Adipocyte (in vitro differentiated cells): ENCODE measurements at regions not wholly inside any gene's neighbourhood (a gene's known extent, or its start where the extent isn't known, plus 50 kb on each side); places are given as distances from the start of the nearest gene placed in this dataset.
"Not testable (repeated sequence)": the region's sequence is repeated elsewhere in the genome, so short reads cannot be mapped to it uniquely, and the experiment has no call there.

Experiments
- DNase-seq: peaks from one replicate; pipeline ENCODE4 v3.0.0-alpha.2; 2015; ENCODE audit warnings: low read depth
- H3K27me3 ChIP-seq: replicated peaks from 2 replicates; pipeline ENCODE4 v1.7.0; 2013; ENCODE audit warnings: mild to moderate bottlenecking, low read length, moderate library complexity; ENCODE audit not compliant: control insufficient read depth, insufficient read depth
- H3K36me3 ChIP-seq: 2 replicates; pipeline ENCODE4 v1.7.0; 2013; ENCODE audit warnings: low read length, mild to moderate bottlenecking, moderate library complexity; ENCODE audit not compliant: control insufficient read depth, insufficient read depth, severe bottlenecking
- H3K4me1 ChIP-seq: 2 replicates; pipeline ENCODE4 v1.7.0; 2013; ENCODE audit warnings: mild to moderate bottlenecking, low read length, moderate library complexity; ENCODE audit not compliant: control insufficient read depth, insufficient read depth
- H3K4me3 ChIP-seq: 2 replicates; pipeline ENCODE4 v1.7.0; 2013; ENCODE audit warnings: mild to moderate bottlenecking, low read length, moderate library complexity
- H3K9ac ChIP-seq: 2 replicates; pipeline ENCODE4 v1.7.0; 2013; ENCODE audit warnings: mild to moderate bottlenecking, low read length, moderate library complexity
- H3K9me3 ChIP-seq: 2 replicates; pipeline ENCODE4 v1.7.0; 2013; ENCODE audit warnings: mild to moderate bottlenecking, low read length, moderate library complexity; ENCODE audit not compliant: control insufficient read depth

GRCh38 chr1:163498391-163499330 lies 176.9 kb downstream of the NUF2 start:
- peaks cover 13% of the 10 kb centered on the region for H3K9me3 ChIP-seq
- not testable (repeated sequence) for H3K27me3 ChIP-seq, DNase-seq, H3K4me3 ChIP-seq, H3K4me1 ChIP-seq, H3K36me3 ChIP-seq, H3K9ac ChIP-seq

- H3K4me3 ChIP-seq, result no peak overlapping the region
- no peaks in the 10 kb centered on the region for H3K4me1 ChIP-seq
- peaks cover 5% of the 10 kb centered on the region for H3K9me3 ChIP-seq
- no peak overlapping the region for H3K9ac ChIP-seq
- DNase-seq, result no peak
- H3K36me3 ChIP-seq, result no peaks in the 10 kb centered on the region
- no peaks in the 10 kb centered on the region for H3K27me3 ChIP-seq
These were observed 182.7 kb downstream of the NUF2 start for GRCh38 chr1:163504331-163504978.

GRCh38 chr1:163509114-163509513 lies 187.4 kb downstream of the NUF2 start:
- no peaks in the 10 kb centered on the region for H3K4me1 ChIP-seq
- H3K9ac ChIP-seq, result no peak overlapping the region
- H3K4me3 ChIP-seq, result no peak overlapping the region
- H3K27me3 ChIP-seq, result no peaks in the 10 kb centered on the region
- DNase-seq, result no peak
- no peaks in the 10 kb centered on the region for H3K36me3 ChIP-seq
- H3K9me3 ChIP-seq, result peaks cover under 1% of the 10 kb centered on the region

DNA sequence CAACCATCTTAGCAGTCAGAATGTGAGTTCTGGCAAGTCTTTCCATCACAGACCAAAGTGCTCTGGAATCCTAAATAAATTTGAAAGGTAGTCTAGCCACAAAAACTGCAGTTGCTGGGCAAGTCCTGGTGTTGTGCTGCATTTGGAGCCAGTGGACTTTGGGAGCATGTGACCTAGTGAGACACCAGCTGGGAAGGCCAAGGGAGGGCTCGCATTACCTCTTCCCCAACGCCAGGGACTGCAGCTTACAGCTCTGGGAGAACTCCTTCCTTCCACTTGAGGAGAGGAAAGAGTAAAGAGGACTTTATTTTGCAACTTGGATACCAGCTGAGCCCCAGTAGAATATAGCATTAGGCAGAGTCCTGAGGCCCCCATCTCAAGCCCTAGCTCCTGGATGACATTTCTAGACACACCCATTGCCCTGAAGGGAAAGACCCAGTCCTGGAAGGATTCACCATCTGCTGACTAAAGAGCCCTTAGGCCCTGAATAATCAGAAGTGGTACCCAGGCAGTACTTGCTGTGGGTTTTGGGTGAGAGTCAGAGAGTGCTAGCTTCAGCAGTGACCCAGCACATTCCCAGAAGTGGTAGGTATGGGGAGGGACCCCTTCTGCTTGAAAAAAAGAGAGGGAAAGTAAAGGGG lies 190.7 kb downstream of the NUF2 start:
- DNase-seq, result no peak
- H3K4me1 ChIP-seq, result no peaks in the 10 kb centered on the region

DNA sequence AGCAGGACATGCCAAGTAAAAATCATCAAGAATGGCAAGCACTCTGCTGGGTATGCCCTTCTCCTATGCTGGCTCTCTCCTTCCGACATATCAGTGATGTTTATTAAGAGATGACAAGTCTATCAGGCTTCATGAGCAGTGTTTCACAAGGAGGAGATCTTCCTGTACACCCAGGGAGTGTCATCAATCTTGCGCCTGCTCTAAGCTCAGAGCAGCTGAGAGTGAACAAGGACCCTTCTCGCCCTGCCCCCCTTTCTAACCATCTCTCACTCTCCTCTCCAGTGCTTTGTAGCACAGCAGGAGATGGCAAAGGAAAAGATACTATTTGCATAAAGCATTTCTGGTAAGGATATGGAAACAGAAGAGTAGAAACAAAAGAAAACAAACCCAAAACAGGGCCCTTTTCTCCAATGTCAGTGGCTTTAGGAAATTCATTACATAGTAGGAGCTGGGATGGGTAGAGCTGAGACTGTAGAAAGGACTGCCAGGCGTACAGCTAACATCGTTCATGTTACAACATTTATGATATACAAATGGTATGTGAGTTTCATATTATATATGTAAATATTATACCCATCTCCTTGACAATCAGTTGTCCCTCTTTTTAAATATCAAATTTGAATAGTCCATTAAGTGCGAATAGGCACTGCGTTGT lies 201.7 kb downstream of the NUF2 start:
- DNase-seq, result no peak
- H3K36me3 ChIP-seq, result no peaks in the 10 kb centered on the region
- no peak overlapping the region for H3K9ac ChIP-seq
- no peak overlapping the region for H3K4me3 ChIP-seq
- H3K4me1 ChIP-seq, result no peaks in the 10 kb centered on the region
- H3K27me3 ChIP-seq, result no peaks in the 10 kb centered on the region
- H3K9me3 ChIP-seq, result no peaks in the 10 kb centered on the region

More for the DNA sequence above, 190.7 kb downstream of the NUF2 start:
- no peak overlapping the region for H3K4me3 ChIP-seq
- no peaks in the 10 kb centered on the region for H3K27me3 ChIP-seq
- H3K9ac ChIP-seq, result no peak overlapping the region
- peaks cover 5% of the 10 kb centered on the region for H3K9me3 ChIP-seq
- H3K36me3 ChIP-seq, result no peaks in the 10 kb centered on the region

GRCh38 chr1:163528710-163529348 lies 207.1 kb downstream of the NUF2 start:
- Histone ChIP-seq H3K4me3 (no peak overlapping the region), H3K4me1 (no peaks in the 10 kb centered on the region), H3K9ac (no peak overlapping the region), H3K36me3 (no peaks in the 10 kb centered on the region), H3K27me3 (no peaks in the 10 kb centered on the region), H3K9me3 (no peaks in the 10 kb centered on the region)
- peak; percentile 75 for DNase-seq

DNA sequence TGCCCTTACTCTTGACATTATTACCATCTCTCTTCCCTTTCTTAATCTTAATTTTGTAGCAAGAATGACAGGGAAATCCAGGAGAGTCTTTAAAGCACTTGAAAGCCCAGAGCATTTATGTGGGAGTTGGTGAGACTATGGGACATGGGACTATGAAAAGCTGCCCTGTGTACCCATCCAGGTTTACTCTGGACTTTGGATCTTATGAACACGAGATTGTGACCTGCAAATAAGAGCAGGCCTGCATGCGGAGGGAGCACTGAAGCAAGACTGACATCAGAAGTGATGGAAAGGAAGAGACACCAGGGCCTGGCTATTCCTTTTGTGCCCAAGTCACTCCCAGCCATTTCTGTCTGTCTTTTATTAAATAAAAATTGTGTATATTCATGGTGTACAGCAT lies 209.6 kb downstream of the NUF2 start:
- H3K9ac ChIP-seq, result no peak overlapping the region
- no peak overlapping the region for H3K4me3 ChIP-seq
- H3K36me3 ChIP-seq, result no peaks in the 10 kb centered on the region
- DNase-seq, result no peak
- H3K9me3 ChIP-seq, result no peaks in the 10 kb centered on the region
- peaks cover 6% of the 10 kb centered on the region for H3K4me1 ChIP-seq
- no peaks in the 10 kb centered on the region for H3K27me3 ChIP-seq

GRCh38 chr1:163535401-163535800 lies 213.6 kb downstream of the NUF2 start:
- peak overlapping the region; percentile 11 for H3K9ac ChIP-seq
- no peaks in the 10 kb centered on the region for H3K27me3 ChIP-seq
- no peak for DNase-seq
- peaks cover 13% of the 10 kb centered on the region for H3K4me1 ChIP-seq
- H3K36me3 ChIP-seq, result no peaks in the 10 kb centered on the region
- H3K9me3 ChIP-seq, result no peaks in the 10 kb centered on the region
- no peak overlapping the region for H3K4me3 ChIP-seq

DNA sequence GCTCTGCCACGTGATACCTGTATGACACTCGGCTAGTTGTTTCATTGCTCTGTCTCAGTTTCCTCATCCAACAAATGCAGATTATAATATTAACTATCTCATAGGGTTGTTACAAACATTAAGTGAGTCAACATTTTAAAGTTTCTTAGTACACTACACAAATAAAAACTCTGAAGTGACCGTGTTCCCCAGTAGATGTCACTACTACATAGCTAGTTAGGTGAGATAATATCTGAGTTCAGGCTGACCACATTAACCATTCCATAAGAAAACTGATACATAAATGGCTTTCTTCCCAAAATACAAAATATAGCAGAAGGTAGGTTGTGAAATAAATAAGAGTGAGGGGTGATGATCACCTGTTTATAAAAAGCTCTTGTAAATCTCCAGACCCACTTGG lies 214.1 kb downstream of the NUF2 start:
- Histone ChIP-seq H3K9me3 (no peaks in the 10 kb centered on the region), H3K4me3 (no peak overlapping the region), H3K27me3 (no peaks in the 10 kb centered on the region), H3K36me3 (no peaks in the 10 kb centered on the region), H3K4me1 (peaks cover 13% of the 10 kb centered on the region), H3K9ac (peak overlapping the region; percentile 11)
- DNase-seq, result peak; percentile 80

- H3K9me3 ChIP-seq, result no peaks in the 10 kb centered on the region
- no peak for DNase-seq
- H3K27me3 ChIP-seq, result no peaks in the 10 kb centered on the region
- H3K4me1 ChIP-seq, result peaks cover 13% of the 10 kb centered on the region
- H3K9ac ChIP-seq, result no peak overlapping the region
- H3K4me3 ChIP-seq, result no peak overlapping the region
- no peaks in the 10 kb centered on the region for H3K36me3 ChIP-seq
These were observed 216.1 kb downstream of the NUF2 start for GRCh38 chr1:163537809-163538208.
